ENCODE measurements at regions not wholly inside any gene's neighbourhood (a gene's known extent, or its start where the extent isn't known, plus 50 kb on each side); places are given as distances from the start of the nearest gene placed in this dataset.

DNA sequence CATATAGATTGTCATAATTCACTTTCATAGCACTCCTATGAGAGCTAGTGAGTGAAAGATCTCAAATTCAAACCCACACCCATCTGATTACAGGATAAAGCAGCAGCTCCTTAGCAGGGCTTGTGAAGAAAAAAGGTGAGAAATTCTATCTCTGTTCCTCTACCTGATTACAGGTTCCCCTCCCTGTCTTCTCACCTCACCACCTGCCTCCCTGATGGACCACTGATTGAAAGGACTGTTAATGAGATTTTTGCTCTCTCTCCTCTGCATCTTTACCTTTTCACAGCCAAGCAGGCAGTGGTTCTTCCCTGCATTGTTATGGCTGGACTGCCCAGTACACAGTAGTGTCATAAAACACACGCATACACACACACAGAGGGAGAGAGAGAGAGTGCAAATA is 228.5 kb downstream of the MTERF1 start:
- no peak overlapping the region for H3K27ac ChIP-seq
- TF ChIP-seq CTCF (IDR thresholded peaks at IDR 0.05) (no peak), ZFX (IDR thresholded peaks at IDR 0.05; ENCODE audit: borderline replicate concordance) (no peak)

DNA sequence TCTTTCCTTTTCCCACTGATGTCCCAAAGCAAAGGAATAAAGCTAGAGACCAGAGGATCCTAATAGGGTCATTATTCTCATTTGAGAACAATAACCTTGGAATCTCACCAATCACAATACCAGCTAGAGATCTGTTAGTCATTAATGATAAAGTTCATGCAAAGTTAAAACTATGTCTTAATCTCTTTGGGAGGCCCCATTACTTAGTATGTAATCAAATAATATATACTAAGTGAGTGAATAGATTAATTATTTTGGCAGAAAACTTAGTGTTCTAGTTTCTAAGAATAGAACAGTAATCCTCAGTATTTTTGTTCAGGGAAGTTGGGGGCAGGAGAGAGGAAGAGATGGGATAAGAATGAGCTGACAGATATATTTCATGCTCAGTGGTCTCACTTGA is 227.2 kb downstream of the MTERF1 start:
- no peak for TF ChIP-seq ZFX (IDR thresholded peaks at IDR 0.05; ENCODE audit: borderline replicate concordance)
- no peak for TF ChIP-seq CTCF (IDR thresholded peaks at IDR 0.05)
- no peak overlapping the region for H3K27ac ChIP-seq

DNA sequence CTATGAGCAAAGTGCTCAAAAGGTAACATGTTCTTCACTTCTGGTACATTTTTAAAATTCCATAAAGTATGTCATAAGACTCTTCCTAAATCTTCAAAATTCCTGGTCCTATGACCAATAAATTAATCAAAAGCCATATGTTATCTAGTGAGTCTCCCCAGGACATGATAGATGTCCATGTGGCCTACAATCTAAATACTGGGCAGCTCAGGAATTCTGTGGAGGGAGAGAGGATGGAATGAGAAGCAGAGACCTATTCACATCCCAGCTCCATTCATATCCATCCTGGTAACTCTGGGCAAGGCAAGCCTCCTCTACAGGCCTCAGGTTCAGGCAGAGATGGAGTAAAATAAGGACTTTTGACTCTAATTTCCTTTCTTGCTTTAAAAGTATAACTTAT is 224.8 kb downstream of the MTERF1 start:
- H3K27ac ChIP-seq: no peak overlapping the region
- TF ChIP-seq CTCF (IDR thresholded peaks at IDR 0.05) (no peak), ZFX (IDR thresholded peaks at IDR 0.05; ENCODE audit: borderline replicate concordance) (no peak)

DNA sequence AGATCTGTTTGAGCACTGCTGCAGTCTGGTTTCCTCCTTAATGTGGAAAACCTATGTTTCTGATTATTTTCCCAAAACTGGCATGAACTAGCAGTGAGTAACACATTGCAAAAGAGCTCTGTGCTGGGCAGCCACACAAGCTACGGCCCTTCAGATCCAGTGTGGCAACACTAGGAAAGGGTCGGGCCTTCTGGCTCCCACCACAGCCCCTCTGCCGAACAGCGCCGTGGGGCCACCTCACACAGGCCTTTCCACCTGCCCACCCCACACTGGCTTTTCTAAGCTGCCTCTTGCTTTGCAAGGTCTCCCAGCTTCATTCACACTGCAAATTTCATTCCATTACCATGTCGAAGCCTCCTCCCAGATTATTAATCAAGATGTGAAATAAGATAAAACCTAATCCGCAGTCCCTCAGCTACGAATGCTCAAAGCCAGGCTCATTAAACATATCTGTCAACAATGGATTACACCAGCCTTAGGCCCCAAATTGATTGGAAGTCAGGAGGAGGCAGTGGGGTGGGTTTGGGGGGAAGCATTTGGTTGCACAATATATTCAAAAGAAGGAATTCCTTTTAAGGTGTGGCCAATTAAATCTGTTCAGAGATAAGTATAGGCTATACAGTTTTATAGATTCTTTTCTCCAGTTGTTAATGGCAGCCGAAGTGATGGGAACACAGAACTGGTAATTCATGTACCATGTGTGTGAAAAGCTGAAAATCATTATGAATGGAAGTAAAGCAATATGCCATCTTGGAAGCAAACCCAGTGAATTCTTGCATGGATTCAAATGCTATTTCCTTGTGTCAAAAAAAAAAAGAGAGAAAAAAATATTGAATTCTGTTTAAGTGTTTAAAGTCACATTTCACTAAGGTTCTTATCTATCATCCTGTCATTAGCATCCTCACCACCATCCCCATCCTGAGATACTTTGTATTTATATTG is 223.7 kb downstream of the MTERF1 start:
- TF ChIP-seq ZFX (IDR thresholded peaks at IDR 0.05; ENCODE audit: borderline replicate concordance) (no peak), CTCF (IDR thresholded peaks at IDR 0.05) (no peak)
- H3K27ac ChIP-seq: no peak overlapping the region

DNA sequence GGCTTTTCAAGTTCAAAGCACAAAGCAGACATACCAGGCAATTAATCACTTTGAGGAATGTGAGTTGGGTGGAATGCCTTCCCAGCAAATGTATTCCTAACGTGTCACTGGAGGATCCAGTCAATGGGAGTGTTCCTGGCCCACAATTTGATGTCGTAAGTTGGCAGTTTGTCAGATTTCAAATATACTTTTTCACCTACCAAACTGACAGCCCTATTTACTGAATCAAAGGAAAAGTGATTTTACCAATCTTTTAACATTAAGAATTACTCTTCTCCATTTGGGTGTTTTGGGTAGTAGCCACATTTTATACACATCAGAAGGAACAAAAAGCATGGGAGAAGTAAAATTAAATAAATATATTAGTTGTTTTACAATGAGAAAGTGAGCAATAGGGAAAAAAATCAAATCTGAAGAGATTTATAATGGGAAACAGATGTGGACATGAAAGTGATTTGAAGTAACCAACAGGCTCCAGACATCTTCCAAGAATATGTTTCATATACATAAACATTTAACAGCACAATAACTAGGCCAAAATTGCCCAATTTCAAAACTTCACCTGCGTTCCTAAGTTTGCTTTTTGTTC is 222.9 kb downstream of the MTERF1 start:
- no peak overlapping the region for H3K27ac ChIP-seq
- TF ChIP-seq ZFX (IDR thresholded peaks at IDR 0.05; ENCODE audit: borderline replicate concordance) (no peak), CTCF (IDR thresholded peaks at IDR 0.05) (no peak)

DNA sequence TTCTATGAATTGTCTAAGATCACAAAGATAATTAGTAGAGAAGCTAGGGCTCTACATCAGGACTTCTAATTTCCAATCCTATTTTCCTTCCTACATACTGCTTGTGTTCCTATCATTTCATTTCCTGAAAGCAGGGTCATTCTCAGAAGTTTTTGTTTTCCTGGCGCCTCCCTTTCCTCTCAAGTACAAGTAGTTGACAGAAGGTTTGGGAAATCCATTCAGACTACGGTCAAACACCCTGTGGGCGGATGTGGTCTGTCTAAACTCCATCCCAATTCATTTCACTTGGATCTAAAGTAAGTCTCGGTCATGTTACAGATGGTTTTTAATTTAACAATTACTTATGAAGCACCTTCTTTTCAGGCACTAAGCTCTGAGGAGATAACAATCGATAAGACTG is 221.4 kb downstream of the MTERF1 start:
- TF ChIP-seq CTCF (IDR thresholded peaks at IDR 0.05) (no peak), ZFX (IDR thresholded peaks at IDR 0.05; ENCODE audit: borderline replicate concordance) (no peak)
- H3K27ac ChIP-seq: no peak overlapping the region

DNA sequence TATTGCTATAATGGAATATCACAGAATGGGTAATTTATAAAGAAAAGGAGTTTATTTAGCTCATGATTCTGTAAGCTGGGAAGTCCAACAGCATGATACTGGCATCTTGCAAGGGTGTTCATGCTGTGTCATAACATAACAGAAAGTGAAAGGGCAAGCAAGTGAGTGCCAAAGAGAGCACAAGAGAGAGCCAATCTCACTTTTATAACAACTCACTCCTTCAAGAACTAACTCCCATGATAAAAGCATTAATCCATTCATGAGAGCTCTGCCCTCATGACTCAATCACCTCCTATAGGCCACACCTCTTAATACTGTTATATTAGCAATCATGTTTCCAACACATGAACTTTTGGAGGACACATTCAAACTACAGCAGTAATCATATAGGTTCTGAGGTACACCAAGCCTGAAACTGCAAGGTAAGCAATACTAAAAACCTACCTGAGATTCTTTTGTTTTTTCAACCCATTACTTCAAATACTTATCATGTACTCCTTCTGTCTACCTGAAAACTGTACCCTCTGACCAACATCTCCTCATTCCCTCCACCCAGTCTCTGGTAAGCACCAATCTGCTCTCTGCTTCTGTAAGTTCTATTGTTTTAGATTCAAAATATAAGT is 219.7 kb downstream of the MTERF1 start:
- TF ChIP-seq ZFX (IDR thresholded peaks at IDR 0.05; ENCODE audit: borderline replicate concordance) (no peak), CTCF (IDR thresholded peaks at IDR 0.05) (no peak)
- no peak overlapping the region for H3K27ac ChIP-seq

All from 22Rv1 (cell line).